ENCODE measurements at regions not wholly inside any gene's neighbourhood (a gene's known extent, or its start where the extent isn't known, plus 50 kb on each side); places are given as distances from the start of the nearest gene placed in this dataset.
"Not testable (repeated sequence)": the region's sequence is repeated elsewhere in the genome, so short reads cannot be mapped to it uniquely, and the experiment has no call there.

DNA sequence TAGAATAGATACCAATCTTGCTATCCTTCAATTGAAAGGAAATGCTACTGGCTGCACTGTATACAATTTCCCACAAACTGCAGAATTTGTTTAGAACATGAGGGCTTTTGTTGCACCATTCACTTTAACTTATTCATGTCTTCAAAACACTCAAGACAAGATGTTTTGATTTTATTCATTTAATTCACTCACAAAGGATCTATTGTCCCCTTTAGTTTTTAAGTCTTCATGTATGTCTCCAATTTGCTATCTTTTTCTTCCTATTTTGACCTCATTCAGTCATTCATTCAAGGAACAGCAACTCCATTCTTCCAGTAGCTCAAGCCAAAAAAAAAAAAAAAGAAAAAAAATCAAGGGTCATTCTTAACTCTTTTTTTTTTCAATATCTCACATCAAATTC, 130.6 kb upstream of the SOX21 start:
- TF ChIP-seq, protein P1, sequence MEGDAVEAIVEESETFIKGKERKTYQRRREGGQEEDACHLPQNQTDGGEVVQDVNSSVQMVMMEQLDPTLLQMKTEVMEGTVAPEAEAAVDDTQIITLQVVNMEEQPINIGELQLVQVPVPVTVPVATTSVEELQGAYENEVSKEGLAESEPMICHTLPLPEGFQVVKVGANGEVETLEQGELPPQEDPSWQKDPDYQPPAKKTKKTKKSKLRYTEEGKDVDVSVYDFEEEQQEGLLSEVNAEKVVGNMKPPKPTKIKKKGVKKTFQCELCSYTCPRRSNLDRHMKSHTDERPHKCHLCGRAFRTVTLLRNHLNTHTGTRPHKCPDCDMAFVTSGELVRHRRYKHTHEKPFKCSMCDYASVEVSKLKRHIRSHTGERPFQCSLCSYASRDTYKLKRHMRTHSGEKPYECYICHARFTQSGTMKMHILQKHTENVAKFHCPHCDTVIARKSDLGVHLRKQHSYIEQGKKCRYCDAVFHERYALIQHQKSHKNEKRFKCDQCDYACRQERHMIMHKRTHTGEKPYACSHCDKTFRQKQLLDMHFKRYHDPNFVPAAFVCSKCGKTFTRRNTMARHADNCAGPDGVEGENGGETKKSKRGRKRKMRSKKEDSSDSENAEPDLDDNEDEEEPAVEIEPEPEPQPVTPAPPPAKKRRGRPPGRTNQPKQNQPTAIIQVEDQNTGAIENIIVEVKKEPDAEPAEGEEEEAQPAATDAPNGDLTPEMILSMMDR (IDR thresholded peaks at IDR 0.05), result no peak
- no peak for TF ChIP-seq POLR2A (IDR thresholded peaks at IDR 0.05)
- Histone ChIP-seq H3K4me3 (no peak overlapping the region), H3K36me3 (ENCODE audit: low read depth, missing control alignments) (no peaks in the 10 kb centered on the region), H3K27ac (no peak overlapping the region), H3K4me1 (no peaks in the 10 kb centered on the region), H3K9me3 (no peaks in the 10 kb centered on the region), H3K27me3 (no peaks in the 10 kb centered on the region)
- no peak for DNase-seq
- intact Hi-C loops (cut with DNase I; ENCODE audit: low total_unique reads), result no loop called here

DNA sequence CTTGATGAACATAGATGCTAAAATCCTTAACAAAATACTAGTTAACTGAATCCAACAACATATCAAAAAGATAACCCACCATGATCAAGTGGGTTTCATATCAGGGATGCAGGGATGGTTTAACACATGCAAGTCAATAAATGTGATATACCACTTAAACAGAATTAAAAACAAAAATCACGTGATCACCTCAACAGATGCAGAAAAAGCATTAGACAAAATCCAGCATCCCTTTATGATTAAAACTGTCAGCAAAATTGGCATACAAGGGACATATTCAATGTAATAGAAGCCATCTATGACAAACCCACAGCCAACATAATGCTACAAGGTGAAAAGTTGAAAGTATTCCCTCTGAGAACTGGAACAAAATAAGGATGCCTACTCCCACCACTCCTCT, 124.7 kb upstream of the SOX21 start:
- 73 to 80% methylated on average over 1 of the region's 1 CpG for WGBS, 2 donors
- DNase-seq; H3K27ac ChIP-seq; H3K4me1 ChIP-seq; H3K36me3 ChIP-seq (ENCODE audit: low read depth, missing control alignments); intact Hi-C loops (cut with DNase I; ENCODE audit: low total_unique reads); H3K9me3 ChIP-seq; H3K27me3 ChIP-seq; H3K4me3 ChIP-seq: not testable (repeated sequence)

DNA sequence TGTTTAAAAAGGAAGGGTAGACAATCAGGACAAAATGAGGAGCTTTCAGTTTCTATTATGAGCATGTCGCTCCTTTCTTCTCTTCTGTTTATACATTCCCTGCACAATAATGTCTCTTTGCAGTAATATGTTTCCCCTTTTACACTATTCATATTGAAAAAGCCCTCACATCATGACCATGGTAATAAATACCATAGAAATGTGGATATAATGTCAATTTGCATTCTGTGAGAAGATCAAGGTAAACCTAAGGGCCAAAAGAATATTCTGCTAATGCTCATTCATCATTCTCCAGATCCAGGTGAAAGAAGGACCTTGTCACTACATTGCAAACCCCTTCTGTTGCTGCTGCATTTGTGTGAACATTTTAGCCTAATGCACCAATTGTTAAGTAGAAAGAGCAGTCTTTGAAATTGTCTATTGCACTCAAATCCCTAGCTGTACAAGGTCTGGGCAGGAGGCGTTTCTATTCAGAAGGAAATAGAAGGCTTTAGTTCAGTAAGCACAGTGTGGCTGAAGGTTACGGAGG, 117.6 kb upstream of the SOX21 start:
- DNase-seq, result no peak
- intact Hi-C loops (cut with DNase I; ENCODE audit: low total_unique reads), result no loop called here
- H3K9me3 ChIP-seq, result no peaks in the 10 kb centered on the region
- 91 to 92% methylated on average over 3 of the region's 3 CpGs for WGBS, 2 donors
- TF ChIP-seq, protein P1 (IDR thresholded peaks at IDR 0.05), result no peak
- TF ChIP-seq POLR2A (IDR thresholded peaks at IDR 0.05), result no peak
- no peaks in the 10 kb centered on the region for H3K4me1 ChIP-seq
- H3K36me3 ChIP-seq (ENCODE audit: low read depth, missing control alignments), result no peaks in the 10 kb centered on the region
- H3K27me3 ChIP-seq, result no peaks in the 10 kb centered on the region
- H3K4me3 ChIP-seq, result no peak overlapping the region
- H3K27ac ChIP-seq, result no peak overlapping the region

DNA sequence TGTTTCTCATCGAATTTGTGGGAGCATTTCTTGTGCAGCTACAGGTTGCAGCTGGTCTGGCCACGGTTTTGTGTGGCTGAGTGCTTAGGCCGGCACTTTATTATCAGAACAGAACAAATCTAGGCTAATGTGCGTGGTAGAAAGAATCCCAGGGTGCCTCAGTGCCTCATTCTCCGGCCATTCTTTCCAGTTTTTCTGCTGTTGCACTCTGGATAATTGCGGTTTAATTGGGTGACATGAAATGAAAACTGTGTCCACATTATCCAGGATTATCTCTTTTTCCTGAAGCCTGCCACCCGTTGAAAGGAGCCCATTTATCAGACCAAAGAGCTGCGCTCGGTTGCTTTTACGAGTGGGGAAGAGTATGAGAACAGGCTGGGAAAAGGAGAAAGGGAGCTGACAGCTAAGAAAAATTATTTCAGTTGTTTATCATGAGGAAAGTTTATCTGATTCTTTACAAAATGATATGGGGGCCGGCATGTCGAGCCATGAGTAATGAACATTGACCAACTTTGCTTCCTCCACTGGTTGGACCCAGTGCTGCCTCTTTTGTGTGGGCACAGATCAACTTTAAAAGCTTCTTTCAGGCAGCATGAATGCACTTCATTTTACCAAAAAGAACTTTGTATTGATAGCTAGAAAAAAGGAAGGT, 117.0 kb upstream of the SOX21 start:
- intact Hi-C loops (cut with DNase I; ENCODE audit: low total_unique reads), result no loop called here
- Histone ChIP-seq H3K27me3 (no peaks in the 10 kb centered on the region), H3K4me3 (no peak overlapping the region), H3K9me3 (no peaks in the 10 kb centered on the region), H3K27ac (no peak overlapping the region), H3K36me3 (ENCODE audit: low read depth, missing control alignments) (no peaks in the 10 kb centered on the region), H3K4me1 (no peaks in the 10 kb centered on the region)
- DNase-seq, result no peak
- TF ChIP-seq, protein P1 (IDR thresholded peaks at IDR 0.05), result no peak
- TF ChIP-seq POLR2A (IDR thresholded peaks at IDR 0.05), result no peak
- 64 to 66% methylated on average over 12 of the region's 12 CpGs for whole genome bisulfite sequencing, 2 donors

DNA sequence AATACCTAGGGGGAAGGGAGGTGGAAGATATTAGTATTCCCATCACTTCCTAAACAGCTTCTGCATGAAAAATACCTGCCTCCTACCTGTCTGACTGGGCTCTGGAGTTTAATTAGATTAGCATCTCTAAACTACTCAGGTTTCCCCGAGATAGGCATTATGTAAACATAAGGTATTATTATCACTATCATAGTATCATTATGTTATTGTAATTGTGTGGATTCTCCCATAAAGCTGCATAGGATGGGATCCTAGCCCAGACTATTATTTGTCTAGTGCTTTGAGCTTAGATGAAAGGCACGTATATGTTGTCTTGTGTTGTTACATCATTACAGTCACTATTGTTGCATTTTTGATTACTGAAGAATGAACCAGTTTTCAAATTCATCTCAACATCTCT, 115.2 kb upstream of the SOX21 start:
- H3K36me3 ChIP-seq (ENCODE audit: low read depth, missing control alignments), result no peaks in the 10 kb centered on the region
- no peak overlapping the region for H3K27ac ChIP-seq
- 76 to 88% methylated on average over 2 of the region's 2 CpGs for WGBS, 2 donors
- H3K9me3 ChIP-seq, result no peaks in the 10 kb centered on the region
- intact Hi-C loops (cut with DNase I; ENCODE audit: low total_unique reads), result no loop called here
- no peaks in the 10 kb centered on the region for H3K27me3 ChIP-seq
- no peak overlapping the region for H3K4me3 ChIP-seq
- TF ChIP-seq, protein P1 (IDR thresholded peaks at IDR 0.05), result no peak
- TF ChIP-seq POLR2A (IDR thresholded peaks at IDR 0.05), result no peak
- no peaks in the 10 kb centered on the region for H3K4me1 ChIP-seq
- no peak for DNase-seq

Measured in testis (tissue), 2 donors.